PC-3 (cell line): ENCODE measurements at regions not wholly inside any gene's neighbourhood (a gene's known extent, or its start where the extent isn't known, plus 50 kb on each side); places are given as distances from the start of the nearest gene placed in this dataset.

Experiments
- ATAC-seq: fragments of 200-7000 bp; cut with Tn5 transposase; 2 replicates; pipeline ENCODE4 v1.9.1; 2020; ENCODE audit warnings: mild to moderate bottlenecking, moderate library complexity
- BruUV-seq: library from RNA; stranded (reverse); fragments of 400-500 nt; replicated peaks from 2 replicates; lab custom pipeline; 2021; lab: Mats Ljungman, UMichigan
- CTCF ChIA-PET: fragments of 300-600 bp; sonication (Branson Sonifier 250); formaldehyde crosslinking; loops from one replicate; lab custom pipeline; 2022; ENCODE audit warnings: antibody characterized with exemption; lab: Charles Lee
- POLR2A ChIA-PET: fragments of 300-600 bp; sonication (Branson Sonifier 250); formaldehyde crosslinking; loops from one replicate; lab custom pipeline; 2022; ENCODE audit warnings: antibody characterized with exemption; ENCODE audit not compliant: unreplicated experiment; lab: Charles Lee
- DNase-seq: peaks from one replicate; pipeline ENCODE4 v3.0.0-alpha.2; 2015
- H2AFZ ChIP-seq: fragments of 300-600 bp; sonication (generic); 2 replicates; pipeline ENCODE4 v1.6.0; 2016; ENCODE audit warnings: antibody characterized with exemption, low read length
- H3F3A ChIP-seq: fragments of 300-600 bp; sonication (generic); one replicate; pipeline ENCODE4 v1.6.0; 2017; ENCODE audit warnings: antibody characterized with exemption, low read length, control low read depth, mild to moderate bottlenecking; ENCODE audit not compliant: unreplicated experiment
- H3K27ac ChIP-seq: fragments of 300-600 bp; sonication (generic); 2 replicates; pipeline ENCODE4 v1.5.1; 2016; ENCODE audit warnings: mild to moderate bottlenecking, low read length
- H3K27me3 ChIP-seq: fragments of 300-600 bp; sonication (generic); 2 replicates; pipeline ENCODE4 v1.6.1; 2016; ENCODE audit warnings: low read length, mixed read lengths
- H3K36me3 ChIP-seq: fragments of 300-600 bp; sonication (generic); 2 replicates; pipeline ENCODE4 v1.6.1; 2016; ENCODE audit warnings: low read depth, mixed run types, low read length, mixed read lengths
- H3K4me1 ChIP-seq: fragments of 300-600 bp; sonication (generic); 2 replicates; pipeline ENCODE4 v1.5.1; 2016; ENCODE audit warnings: low read length; ENCODE audit not compliant: insufficient read depth
- H3K4me2 ChIP-seq: fragments of 300-600 bp; sonication (generic); 2 replicates; pipeline ENCODE4 v1.6.0; 2016; ENCODE audit warnings: low read length
- H3K4me3 ChIP-seq: fragments of 300-600 bp; sonication (generic); 2 replicates; pipeline ENCODE4 v1.5.1; 2016; ENCODE audit warnings: mild to moderate bottlenecking, low read length, mixed read lengths
- H3K79me2 ChIP-seq: fragments of 300-600 bp; sonication (generic); 2 replicates; pipeline ENCODE4 v1.6.1; 2017; ENCODE audit warnings: low read length, mixed read lengths
- H3K9ac ChIP-seq: fragments of 300-600 bp; sonication (generic); 2 replicates; pipeline ENCODE4 v1.6.0; 2016; ENCODE audit warnings: mild to moderate bottlenecking, low read length
- H3K9me2 ChIP-seq: fragments of 300-600 bp; sonication (generic); replicated peaks from 2 replicates; pipeline ENCODE4 v1.6.1; 2016; ENCODE audit warnings: mixed run types, low read length, mixed read lengths
- H3K9me3 ChIP-seq: fragments of 300-600 bp; sonication (generic); 2 replicates; pipeline ENCODE4 v1.6.1; 2016; ENCODE audit warnings: low read length, mixed read lengths
- H4K20me1 ChIP-seq: fragments of 300-600 bp; sonication (generic); 2 replicates; pipeline ENCODE4 v1.6.1; 2016; ENCODE audit warnings: low read length, mixed read lengths
- EZH2 ChIP-seq: fragments of 300-600 bp; sonication (generic); IDR thresholded peaks from one replicate; pipeline ENCODE4 v1.6.1; 2017; ENCODE audit warnings: antibody characterized with exemption, mild to moderate bottlenecking, low read length; ENCODE audit not compliant: unreplicated experiment
- EZH2phosphoT487 ChIP-seq: fragments of 300-600 bp; sonication (generic); IDR thresholded peaks from 2 replicates; pipeline ENCODE4 v1.6.1; 2018; ENCODE audit warnings: mild to moderate bottlenecking, antibody characterized with exemption, low read length, borderline replicate concordance
- intact Hi-C: fragments of 100-400 bp; cut with micrococcal nuclease; formaldehyde crosslinking; loops from 2 replicates; pipeline ENCODE4 v1.9.0; 2023
- TF ChIP-seq, protein P1 (sequence below): fragments of 300-600 bp; sonication (generic); conservative IDR thresholded peaks from 2 replicates; pipeline ENCODE4 v1.5.1; 2017; ENCODE audit warnings: antibody characterized with exemption, low read depth, mild to moderate bottlenecking, low read length

- H3K9me3 ChIP-seq = no peaks in the 10 kb centered on the region
- H4K20me1 ChIP-seq = no peaks in the 10 kb centered on the region
- TF ChIP-seq EZH2 (no peak), EZH2phosphoT487 (no peak)
- TF ChIP-seq, protein P1, sequence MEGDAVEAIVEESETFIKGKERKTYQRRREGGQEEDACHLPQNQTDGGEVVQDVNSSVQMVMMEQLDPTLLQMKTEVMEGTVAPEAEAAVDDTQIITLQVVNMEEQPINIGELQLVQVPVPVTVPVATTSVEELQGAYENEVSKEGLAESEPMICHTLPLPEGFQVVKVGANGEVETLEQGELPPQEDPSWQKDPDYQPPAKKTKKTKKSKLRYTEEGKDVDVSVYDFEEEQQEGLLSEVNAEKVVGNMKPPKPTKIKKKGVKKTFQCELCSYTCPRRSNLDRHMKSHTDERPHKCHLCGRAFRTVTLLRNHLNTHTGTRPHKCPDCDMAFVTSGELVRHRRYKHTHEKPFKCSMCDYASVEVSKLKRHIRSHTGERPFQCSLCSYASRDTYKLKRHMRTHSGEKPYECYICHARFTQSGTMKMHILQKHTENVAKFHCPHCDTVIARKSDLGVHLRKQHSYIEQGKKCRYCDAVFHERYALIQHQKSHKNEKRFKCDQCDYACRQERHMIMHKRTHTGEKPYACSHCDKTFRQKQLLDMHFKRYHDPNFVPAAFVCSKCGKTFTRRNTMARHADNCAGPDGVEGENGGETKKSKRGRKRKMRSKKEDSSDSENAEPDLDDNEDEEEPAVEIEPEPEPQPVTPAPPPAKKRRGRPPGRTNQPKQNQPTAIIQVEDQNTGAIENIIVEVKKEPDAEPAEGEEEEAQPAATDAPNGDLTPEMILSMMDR = no peak
- no peaks in the 10 kb centered on the region for H3K4me1 ChIP-seq
- no peak overlapping the region for H3K4me2 ChIP-seq
- H3K4me3 ChIP-seq = no peak overlapping the region
- no peak for DNase-seq
- ChIA-PET POLR2A (no interaction called here), CTCF (no interaction called here)
- H3F3A ChIP-seq = no peaks in the 10 kb centered on the region
- H3K27ac ChIP-seq = no peak overlapping the region
- H3K36me3 ChIP-seq = no peaks in the 10 kb centered on the region
- intact Hi-C loops = no loop called here
- H3K9me2 ChIP-seq = no peaks in the 10 kb centered on the region
- no peaks in the 10 kb centered on the region for H3K27me3 ChIP-seq
- BruUV-seq = no TSS peak
- H3K9ac ChIP-seq = no peak overlapping the region
- no peaks in the 10 kb centered on the region for H3K79me2 ChIP-seq
- H2AFZ ChIP-seq = no peak overlapping the region
- no peak for ATAC-seq
These were observed 130.4 kb downstream of the PLG start for GRCh38 chr6:160832422-160832821.

DNA sequence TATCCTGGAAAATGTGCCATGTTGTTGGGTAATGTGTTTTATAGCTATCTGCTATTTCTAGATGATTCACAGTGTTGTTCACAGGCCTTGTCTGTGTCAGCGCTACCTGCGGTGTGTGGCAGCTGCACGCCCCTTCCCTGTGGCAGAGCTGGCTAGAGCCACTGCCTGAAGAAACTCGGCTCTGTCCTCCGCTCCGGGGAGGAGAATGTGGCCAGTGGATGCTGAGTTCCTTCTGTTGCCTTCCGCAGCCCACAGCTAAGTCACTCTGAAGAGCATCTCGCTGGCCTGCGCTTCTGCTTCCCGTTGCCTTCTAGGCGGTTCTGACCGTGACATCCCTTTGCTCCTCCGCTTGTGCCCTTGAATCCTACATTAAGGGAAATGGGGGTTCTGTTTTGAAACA is 135.1 kb downstream of the PLG start:
- intact Hi-C loops = no loop called here
- no TSS peak for BruUV-seq
- Histone ChIP-seq H3K4me2 (no peak overlapping the region), H3K9me2 (no peaks in the 10 kb centered on the region), H3K4me3 (no peak overlapping the region), H3K27ac (no peak overlapping the region), H3K79me2 (no peaks in the 10 kb centered on the region), H3F3A (no peaks in the 10 kb centered on the region), H3K4me1 (no peaks in the 10 kb centered on the region), H3K36me3 (no peaks in the 10 kb centered on the region), H3K27me3 (no peaks in the 10 kb centered on the region), H4K20me1 (no peaks in the 10 kb centered on the region), H3K9ac (no peak overlapping the region), H2AFZ (no peak overlapping the region), H3K9me3 (no peaks in the 10 kb centered on the region)
- CTCF ChIA-PET = no interaction called here
- ATAC-seq (no peak), DNase-seq (no peak)
- TF ChIP-seq EZH2 (no peak), EZH2phosphoT487 (no peak)
- TF ChIP-seq, protein P1 = no peak
- POLR2A ChIA-PET = no interaction called here

- ATAC-seq (no peak), DNase-seq (no peak)
- no peak overlapping the region for H3K9ac ChIP-seq
- no peak overlapping the region for H3K4me3 ChIP-seq
- no peak overlapping the region for H3K27ac ChIP-seq
- no peak overlapping the region for H3K4me2 ChIP-seq
- TF ChIP-seq, protein P1 = no peak
- TF ChIP-seq EZH2 (no peak), EZH2phosphoT487 (no peak)
- intact Hi-C loops = no loop called here
- no peaks in the 10 kb centered on the region for H3K9me3 ChIP-seq
- no peaks in the 10 kb centered on the region for H3K9me2 ChIP-seq
- POLR2A ChIA-PET = no interaction called here
- no peaks in the 10 kb centered on the region for H3K36me3 ChIP-seq
- CTCF ChIA-PET = no interaction called here
- no TSS peak for BruUV-seq
- no peaks in the 10 kb centered on the region for H3F3A ChIP-seq
- H3K79me2 ChIP-seq = no peaks in the 10 kb centered on the region
- no peaks in the 10 kb centered on the region for H3K4me1 ChIP-seq
- H4K20me1 ChIP-seq = no peaks in the 10 kb centered on the region
- no peak overlapping the region for H2AFZ ChIP-seq
- H3K27me3 ChIP-seq = no peaks in the 10 kb centered on the region
These were observed 140.5 kb upstream of the MAP3K4 start for GRCh38 chr6:160851031-160851430.
